ENCODE measurements at regions not wholly inside any gene's neighbourhood (a gene's known extent, or its start where the extent isn't known, plus 50 kb on each side); places are given as distances from the start of the nearest gene placed in this dataset.

- no peak for TF ChIP-seq MGA (IDR thresholded peaks at IDR 0.05)
- no peak for TF ChIP-seq POLR2AphosphoS2 (IDR thresholded peaks at IDR 0.05; ENCODE audit: low read length)
- TF ChIP-seq PCBP1 (IDR thresholded peaks at IDR 0.05; ENCODE audit: low read depth, low read length, poor library complexity, severe bottlenecking): no peak
- no peak for TF ChIP-seq ZNF785 (CRISPR knock-in tag; IDR thresholded peaks at IDR 0.05)
- no peak for TF ChIP-seq ZNF239 (CRISPR knock-in tag; IDR thresholded peaks at IDR 0.05)
- TF ChIP-seq ZNF184 (CRISPR knock-in tag; IDR thresholded peaks at IDR 0.05): no peak
- no peak for TF ChIP-seq CTBP1 (IDR thresholded peaks at IDR 0.05; ENCODE audit: borderline replicate concordance)
- TF ChIP-seq ZSCAN29 (IDR thresholded peaks at IDR 0.05): no peak
- no peak for TF ChIP-seq FOXJ3 (CRISPR knock-in tag; IDR thresholded peaks at IDR 0.05)
- no peak for TF ChIP-seq RREB1 (CRISPR knock-in tag; IDR thresholded peaks at IDR 0.05)
- no peak for TF ChIP-seq VEZF1 (CRISPR knock-in tag; IDR thresholded peaks at IDR 0.05)
These were observed 283.6 kb upstream of the SGCD start (continued) for GRCh38 chr5:156043351-156043750.
